GM21576 (cell line): ENCODE measurements at regions not wholly inside any gene's neighbourhood (a gene's known extent, or its start where the extent isn't known, plus 50 kb on each side); places are given as distances from the start of the nearest gene placed in this dataset.
"Not testable (repeated sequence)": the region's sequence is repeated elsewhere in the genome, so short reads cannot be mapped to it uniquely, and the experiment has no call there.

Experiments used
- ATAC-seq: cut with Tn5 transposase; IDR thresholded peaks from one replicate; pipeline ENCODE4 v1.9.1; 2021; ENCODE audit warnings: mild to moderate bottlenecking, moderate library complexity; ENCODE audit not compliant: unreplicated experiment

DNA sequence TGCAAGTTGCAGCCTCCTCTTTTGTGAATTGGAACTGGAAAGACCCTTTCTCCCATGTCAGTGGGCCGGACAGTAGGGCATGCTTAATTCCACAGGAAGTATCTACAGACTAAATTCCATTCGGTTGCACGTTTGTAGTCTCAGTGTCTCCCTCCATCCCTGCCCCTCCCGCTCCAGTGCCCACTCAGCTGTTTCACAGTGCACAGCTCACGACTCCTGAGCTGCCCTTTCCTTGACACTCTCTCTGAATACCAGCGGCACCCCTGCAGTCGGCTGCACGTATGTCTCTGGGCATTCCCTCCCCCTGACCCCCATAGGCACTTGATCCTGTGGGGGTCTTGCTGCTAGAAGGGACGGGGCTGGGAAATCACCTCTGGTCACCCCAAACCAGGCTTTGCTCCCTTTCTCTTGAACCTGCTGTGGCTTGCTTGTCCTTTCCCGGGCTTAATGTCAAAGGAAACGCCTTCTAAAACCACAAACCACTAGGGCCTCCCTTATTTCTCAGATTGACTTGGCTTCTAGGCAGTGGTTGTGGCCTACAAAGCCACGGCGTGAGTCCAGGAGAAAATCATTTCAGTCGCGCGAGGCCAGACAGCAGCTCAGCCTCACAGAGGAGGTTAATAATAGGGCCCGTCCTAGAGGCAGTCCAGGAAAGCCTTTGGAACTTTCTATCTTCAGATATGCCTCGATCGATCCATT is 365.3 kb upstream of the PROX1 start:
- peak; percentile 89 for ATAC-seq

GRCh38 chr1:213623064-213623581 is 364.6 kb upstream of the PROX1 start:
- no peak for ATAC-seq

DNA sequence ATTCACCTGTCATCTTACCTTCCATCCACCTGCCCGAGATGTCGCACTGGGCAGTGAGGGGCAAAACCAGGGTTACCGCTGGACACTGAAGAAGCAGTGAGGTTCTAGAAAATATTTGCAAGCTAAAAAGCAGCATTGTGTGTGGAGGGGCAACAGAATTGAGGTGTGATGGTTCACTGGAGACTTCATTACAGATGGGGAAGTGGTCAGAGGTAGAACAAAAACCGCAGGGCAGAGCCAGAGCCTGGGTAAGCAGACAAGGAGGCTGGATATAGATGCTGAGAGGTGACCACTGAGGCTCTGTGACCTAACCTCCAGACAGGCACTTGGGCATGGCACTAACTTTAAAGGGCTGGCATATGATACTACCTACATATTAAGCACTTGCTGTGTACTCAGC is 363.9 kb upstream of the PROX1 start:
- no peak for ATAC-seq

DNA sequence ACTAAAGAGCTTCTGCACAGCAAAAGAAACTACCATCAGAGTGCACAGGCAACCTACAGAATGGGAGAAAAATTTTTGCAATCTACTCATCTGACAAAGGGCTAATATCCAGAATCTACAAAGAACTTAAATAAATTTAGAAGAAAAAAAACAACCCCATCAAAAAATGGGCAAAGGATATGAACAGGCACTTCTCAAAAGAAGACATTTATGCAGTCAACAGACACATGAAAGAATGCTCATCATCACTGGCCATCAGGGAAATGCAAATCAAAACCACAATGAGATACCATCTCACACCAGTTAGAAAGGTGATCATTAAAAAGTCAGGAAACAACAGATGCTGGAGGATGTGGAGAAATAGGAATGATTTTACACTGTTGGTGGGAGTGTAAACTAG is 351.0 kb upstream of the PROX1 start:
- not testable (repeated sequence) for ATAC-seq

GRCh38 chr1:213641312-213641711 is 346.5 kb upstream of the PROX1 start:
- no peak for ATAC-seq

- ATAC-seq = no peak
Observed at GRCh38 chr1:213643360-213643759, 344.4 kb upstream of the PROX1 start.

DNA sequence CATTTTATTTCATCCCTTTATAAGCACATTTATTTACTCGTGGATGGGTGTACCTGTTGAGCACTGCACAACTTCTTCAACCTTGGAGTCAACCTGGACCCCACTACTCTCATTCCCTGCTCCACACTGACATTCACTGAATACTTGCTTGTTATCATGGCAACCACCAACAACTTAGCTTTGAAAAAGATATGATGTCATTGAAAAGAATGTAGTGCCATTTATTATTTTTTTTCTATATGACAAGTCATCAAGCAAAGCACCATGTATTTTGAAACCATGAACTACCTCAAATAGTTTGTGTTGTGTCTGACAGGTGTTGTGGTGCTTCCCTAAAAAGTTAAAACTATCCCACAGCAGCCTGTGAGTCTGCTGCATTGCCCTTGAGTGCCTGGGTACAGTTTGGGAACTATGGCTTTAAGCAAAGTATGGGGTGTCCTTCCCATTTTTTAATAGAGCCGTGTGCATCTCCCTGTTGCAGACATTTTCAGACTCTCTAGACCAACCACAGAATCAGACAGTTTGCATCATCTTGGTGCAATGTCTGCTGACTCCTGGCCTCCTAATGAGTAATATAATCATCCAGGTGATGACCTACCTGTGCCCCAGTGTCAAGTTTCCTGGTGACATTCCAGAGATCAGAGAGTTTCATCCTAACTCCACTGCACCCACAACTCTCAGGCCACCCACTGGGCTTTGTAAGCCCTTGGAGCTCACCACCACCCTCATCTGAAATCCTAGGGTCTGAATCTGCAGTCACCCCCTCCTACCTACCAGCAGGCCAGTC is 339.7 kb upstream of the PROX1 start:
- ATAC-seq = no peak

GRCh38 chr1:213649373-213649772 is 338.4 kb upstream of the PROX1 start:
- no peak for ATAC-seq

- ATAC-seq = no peak
Observed at GRCh38 chr1:213650603-213651002, 337.2 kb upstream of the PROX1 start.

DNA sequence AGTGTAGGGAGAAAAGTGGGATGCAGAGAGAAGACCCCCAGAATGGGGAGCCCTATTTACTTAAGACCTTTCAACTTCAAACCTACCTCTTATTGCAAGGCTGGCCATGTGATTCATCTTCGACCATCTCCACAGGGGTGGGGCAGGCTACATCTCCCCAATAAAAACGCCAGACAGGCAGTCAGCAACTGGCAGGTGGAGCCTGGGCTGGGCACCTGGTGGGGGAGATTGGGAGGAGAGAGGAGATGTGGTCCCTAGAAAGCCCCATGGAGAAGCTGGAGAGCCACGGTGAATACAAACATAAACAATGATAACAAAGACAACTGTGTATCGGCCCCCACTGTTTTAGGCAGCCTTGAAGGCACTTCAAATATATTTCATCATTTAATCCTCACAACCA is 336.7 kb upstream of the PROX1 start:
- ATAC-seq = no peak

DNA sequence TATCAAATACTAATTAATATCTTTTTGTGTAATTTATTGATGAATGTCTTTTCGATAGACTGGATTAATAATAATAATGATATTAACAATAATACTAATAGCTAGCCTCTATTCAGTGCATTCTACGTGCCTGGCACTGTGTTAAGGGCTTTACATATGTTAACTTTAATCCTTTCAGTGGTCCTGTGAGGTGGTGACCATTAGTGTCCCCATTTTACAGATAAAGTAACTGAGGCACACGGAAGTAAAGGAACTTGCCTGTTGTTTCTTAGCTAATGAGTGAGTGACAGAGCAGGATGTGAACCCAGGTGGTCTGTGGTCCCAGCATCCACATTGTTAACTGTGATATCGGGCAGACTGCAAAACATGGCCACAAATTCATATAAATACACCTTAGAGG is 335.7 kb upstream of the PROX1 start:
- no peak for ATAC-seq

DNA sequence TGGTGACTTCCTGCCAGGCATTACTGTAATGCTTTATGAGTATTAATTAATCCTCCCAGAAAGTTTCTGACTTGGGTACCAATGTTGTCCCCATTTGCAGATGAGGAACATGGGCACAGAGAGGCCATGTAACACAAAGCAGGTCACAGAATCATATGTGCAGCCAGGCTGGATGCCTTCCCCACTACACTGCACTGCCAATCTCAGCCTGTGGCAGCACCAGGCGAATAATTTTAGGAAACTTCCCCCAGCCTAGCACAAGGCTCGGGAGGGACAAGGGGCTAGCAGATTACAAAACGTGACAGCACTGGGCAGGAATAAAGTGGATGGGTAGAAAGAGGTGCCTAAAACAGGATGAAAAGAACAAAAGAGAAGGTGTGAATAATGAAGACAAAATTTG is 331.7 kb upstream of the PROX1 start:
- no peak for ATAC-seq

DNA sequence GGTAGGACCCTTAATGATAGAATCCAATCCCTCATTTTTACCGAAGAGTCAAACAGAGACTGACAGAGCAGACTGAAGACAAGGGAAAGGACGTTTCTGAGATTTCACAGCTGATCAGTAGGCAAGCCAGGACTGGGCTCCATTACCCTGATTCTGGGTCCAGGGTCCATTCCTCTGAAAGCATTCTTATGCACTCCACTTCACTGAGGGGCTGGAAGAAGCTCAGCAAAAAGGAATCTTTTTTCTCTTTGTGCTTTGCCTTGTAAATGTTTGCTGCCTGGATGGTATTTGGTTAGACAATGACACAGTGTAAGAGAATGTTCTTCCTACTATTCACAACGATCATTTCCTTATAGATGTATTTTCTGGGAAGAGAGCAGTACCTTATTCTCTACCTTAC is 331.3 kb upstream of the PROX1 start:
- ATAC-seq = no peak

DNA sequence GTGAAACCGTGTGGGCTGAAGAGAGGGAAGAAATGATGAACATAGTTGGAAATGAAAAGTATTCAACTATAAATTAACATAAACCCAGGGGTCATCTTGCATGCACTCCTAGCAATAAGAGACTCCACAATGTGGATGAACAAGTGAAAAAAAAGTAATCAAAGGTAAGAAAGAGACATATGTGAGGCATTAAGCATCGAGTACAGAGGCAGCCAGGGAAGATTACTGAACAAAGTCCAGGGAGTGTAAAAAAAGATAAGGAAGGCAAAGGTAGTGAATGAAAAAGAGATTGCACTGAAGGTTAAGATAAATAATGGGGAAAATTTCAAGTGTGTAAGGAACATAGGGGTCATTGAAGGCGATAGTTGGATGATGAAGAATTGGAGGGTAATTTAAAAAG is 330.8 kb upstream of the PROX1 start:
- ATAC-seq = no peak

DNA sequence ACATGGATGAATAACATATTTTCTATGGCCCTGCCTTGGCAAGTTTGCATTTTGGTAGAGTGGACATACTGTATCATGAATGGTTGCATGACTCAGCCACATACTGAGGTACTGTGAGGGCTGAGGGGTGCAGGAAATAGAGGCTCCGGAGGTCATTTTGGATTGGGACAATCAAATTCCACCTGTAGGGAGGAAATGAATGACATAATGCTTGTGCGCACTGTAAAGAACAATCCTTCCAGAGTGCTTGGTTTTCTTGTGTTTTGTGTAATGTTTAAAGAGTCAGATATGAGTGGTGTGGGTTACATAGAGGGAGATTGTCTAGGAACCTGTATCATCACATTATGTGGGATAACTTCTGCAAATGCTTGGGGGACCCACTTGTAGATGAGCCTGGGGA is 329.9 kb upstream of the PROX1 start:
- ATAC-seq = no peak

DNA sequence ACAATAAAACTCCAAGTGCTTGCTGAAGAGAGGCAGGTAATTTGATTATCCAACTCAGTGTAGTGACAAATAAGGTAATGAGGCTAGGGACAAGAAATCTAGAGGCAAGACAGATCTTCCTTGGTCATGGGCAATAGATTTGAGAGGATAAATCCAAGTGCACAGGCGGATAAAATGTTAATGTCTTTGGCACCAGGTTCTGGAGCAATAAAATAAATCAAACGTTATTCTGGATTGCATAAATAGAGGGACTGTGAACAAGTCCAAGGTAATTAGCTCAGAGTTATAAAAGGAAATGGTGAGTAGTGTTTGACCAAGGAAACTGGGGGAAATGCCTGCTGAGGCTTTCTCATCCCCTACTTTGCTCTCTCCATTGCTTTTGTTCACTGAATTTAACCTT is 329.3 kb upstream of the PROX1 start:
- ATAC-seq = no peak

DNA sequence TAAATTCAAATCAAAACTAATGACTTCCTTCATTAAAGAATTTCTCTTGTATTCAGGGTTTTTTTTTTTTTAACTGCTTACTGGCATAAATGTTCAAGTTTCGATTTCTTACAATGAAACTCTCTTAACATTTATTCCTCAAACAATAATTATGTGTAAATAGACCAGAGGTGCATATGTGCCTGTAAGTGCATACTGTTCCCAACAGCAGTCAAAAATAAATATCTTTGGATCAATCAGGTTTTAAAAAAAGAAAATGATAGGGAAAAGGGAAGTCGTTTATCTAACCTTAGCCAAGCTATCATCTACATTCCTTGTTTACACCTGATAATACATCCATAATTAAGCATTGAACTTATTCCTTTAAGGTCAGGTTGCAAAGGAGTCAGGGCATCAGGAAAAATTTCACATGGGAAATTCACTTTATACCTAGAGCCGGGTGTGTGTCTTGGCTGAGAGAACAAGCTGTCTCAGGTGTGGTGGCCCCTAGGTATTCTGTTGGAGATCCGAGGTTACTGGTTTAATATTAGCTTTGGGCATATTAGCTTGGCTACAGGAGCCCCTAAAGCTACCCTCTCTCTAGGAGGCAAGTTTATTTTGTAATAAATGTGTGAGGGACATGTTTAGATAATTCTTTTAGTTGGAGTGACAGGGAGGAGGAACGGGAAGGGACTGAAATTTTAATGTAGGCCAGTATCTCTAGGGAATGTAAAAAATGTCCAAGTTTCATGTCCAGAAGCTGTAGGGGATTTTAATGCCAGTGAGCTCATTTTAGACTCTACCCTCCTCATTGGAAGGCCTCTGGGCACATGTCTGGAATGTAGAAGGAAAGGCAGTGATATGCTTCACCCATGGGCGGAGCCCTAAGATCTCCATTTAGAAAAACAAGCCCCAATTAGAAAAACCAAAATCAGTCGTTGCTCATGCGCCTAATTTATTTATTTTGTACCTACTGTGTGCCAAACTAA is 327.9 kb upstream of the PROX1 start:
- no peak for ATAC-seq

GRCh38 chr1:213661302-213661701 is 326.5 kb upstream of the PROX1 start:
- ATAC-seq = no peak

DNA sequence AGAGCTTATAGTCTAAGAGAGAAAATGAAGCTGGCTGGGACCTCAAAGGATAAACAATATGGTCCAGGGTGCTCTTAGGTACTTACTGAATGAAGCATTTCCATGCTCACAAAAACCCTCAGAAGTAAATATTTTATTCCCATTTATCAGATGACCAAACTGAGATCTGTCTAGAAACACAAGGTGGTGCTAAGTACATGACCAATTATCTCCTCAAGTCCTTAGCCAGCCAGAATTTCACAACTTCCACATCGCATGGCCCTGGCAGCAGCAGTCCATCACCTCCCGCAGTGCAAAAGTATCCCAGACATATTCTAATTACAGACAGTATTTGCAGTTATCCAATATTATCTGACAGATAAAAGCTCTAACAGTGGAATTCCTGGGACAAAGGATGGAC is 321.7 kb upstream of the PROX1 start:
- no peak for ATAC-seq

DNA sequence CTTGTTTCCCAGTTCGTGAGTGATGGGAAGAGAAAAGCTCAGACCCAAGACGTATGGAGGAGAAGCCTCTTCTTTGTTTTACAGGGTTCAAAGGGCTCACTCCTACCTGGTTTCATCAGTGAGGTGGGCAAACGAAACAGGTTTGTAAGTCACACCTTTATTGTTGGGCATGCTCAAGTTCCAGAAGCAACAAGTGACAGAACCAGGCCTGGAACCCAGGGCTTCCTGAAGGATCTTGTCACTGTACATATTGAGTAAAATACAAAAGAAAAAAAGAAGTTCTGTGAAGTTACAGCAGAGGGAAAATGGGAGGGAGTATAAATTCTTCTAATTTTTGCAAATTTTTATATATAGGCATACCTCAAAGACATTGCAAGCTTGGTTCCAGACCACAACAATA is 320.9 kb upstream of the PROX1 start:
- no peak for ATAC-seq

GRCh38 chr1:213669512-213669911 is 318.3 kb upstream of the PROX1 start:
- no peak for ATAC-seq
